Loucy (cell line): ENCODE measurements at regions not wholly inside any gene's neighbourhood (a gene's known extent, or its start where the extent isn't known, plus 50 kb on each side); places are given as distances from the start of the nearest gene placed in this dataset.

Source experiments
- H2AFZ ChIP-seq: fragments of 200-600 bp; sonication (generic); 2 replicates; pipeline ENCODE4 v1.6.0; 2016; ENCODE audit warnings: antibody characterized with exemption, mild to moderate bottlenecking, low read length, moderate library complexity
- H3F3A ChIP-seq: fragments of 200-600 bp; 2 replicates; pipeline ENCODE4 v1.6.0; 2016; ENCODE audit warnings: antibody characterized with exemption, low read depth, mild to moderate bottlenecking
- H3K27me3 ChIP-seq: fragments of 200-600 bp; sonication (generic); 2 replicates; pipeline ENCODE4 v1.6.1; 2014; ENCODE audit warnings: low read length, mild to moderate bottlenecking; ENCODE audit not compliant: insufficient read depth, poor library complexity, severe bottlenecking
- H3K36me3 ChIP-seq: fragments of 200-600 bp; sonication (generic); 2 replicates; pipeline ENCODE4 v1.6.1; 2016; ENCODE audit warnings: low read length; ENCODE audit not compliant: insufficient read depth
- H3K4me1 ChIP-seq: fragments of 200-600 bp; sonication (generic); 2 replicates; pipeline ENCODE4 v1.5.1; 2014; ENCODE audit warnings: low read length, mild to moderate bottlenecking; ENCODE audit not compliant: insufficient read depth, poor library complexity, severe bottlenecking
- H3K4me2 ChIP-seq: fragments of 200-600 bp; sonication (generic); 2 replicates; pipeline ENCODE4 v1.6.0; 2014; ENCODE audit warnings: antibody characterized with exemption, low read length, low read depth, mild to moderate bottlenecking; ENCODE audit not compliant: poor library complexity, severe bottlenecking
- H3K4me3 ChIP-seq: fragments of 200-600 bp; sonication (generic); 2 replicates; pipeline ENCODE4 v1.5.1; 2014; ENCODE audit warnings: low read length, mild to moderate bottlenecking, mixed read lengths; ENCODE audit not compliant: poor library complexity, severe bottlenecking
- H3K79me2 ChIP-seq: fragments of 200-600 bp; sonication (generic); 2 replicates; pipeline ENCODE4 v1.6.1; 2014; ENCODE audit warnings: low read length; ENCODE audit not compliant: insufficient read depth
- H3K9ac ChIP-seq: fragments of 200-600 bp; sonication (generic); 2 replicates; pipeline ENCODE4 v1.6.0; 2014; ENCODE audit warnings: mild to moderate bottlenecking, low read depth, low read length, moderate library complexity; ENCODE audit not compliant: poor library complexity, severe bottlenecking
- H3K9me2 ChIP-seq: fragments of 200-600 bp; sonication (generic); replicated peaks from 2 replicates; pipeline ENCODE4 v1.6.1; 2016; ENCODE audit warnings: low read depth, low read length, mixed read lengths
- H3K9me3 ChIP-seq: fragments of 200-600 bp; sonication (generic); 2 replicates; pipeline ENCODE4 v1.6.1; 2014; ENCODE audit warnings: mild to moderate bottlenecking, antibody characterized with exemption, low read length, low read depth; ENCODE audit not compliant: insufficient read depth
- H4K20me1 ChIP-seq: fragments of 200-600 bp; sonication (generic); 2 replicates; pipeline ENCODE4 v1.6.0; 2014; ENCODE audit warnings: antibody characterized with exemption, low read length, mild to moderate bottlenecking; ENCODE audit not compliant: insufficient read depth, poor library complexity, severe bottlenecking
- CTCF ChIP-seq: fragments of 200-600 bp; sonication (generic); conservative IDR thresholded peaks from 2 replicates; pipeline ENCODE4 v1.5.1; 2014; ENCODE audit warnings: mild to moderate bottlenecking, antibody characterized with exemption, low read length
- EZH2phosphoT487 ChIP-seq: fragments of 200-600 bp; IDR thresholded peaks from 2 replicates; pipeline ENCODE4 v1.6.1; 2018; ENCODE audit warnings: antibody characterized with exemption, mild to moderate bottlenecking, moderate library complexity, borderline replicate concordance

- Histone ChIP-seq H3K79me2 (no peaks in the 10 kb centered on the region), H3K27me3 (no peaks in the 10 kb centered on the region), H3K36me3 (no peaks in the 10 kb centered on the region), H3K4me3 (no peak overlapping the region), H3K9me3 (no peaks in the 10 kb centered on the region), H2AFZ (no peak overlapping the region), H4K20me1 (no peaks in the 10 kb centered on the region), H3K4me1 (no peaks in the 10 kb centered on the region), H3F3A (no peaks in the 10 kb centered on the region), H3K9ac (no peak overlapping the region), H3K9me2 (no peaks in the 10 kb centered on the region), H3K4me2 (no peak overlapping the region)
- TF ChIP-seq EZH2phosphoT487 (no peak), CTCF (no peak)
These were observed 242.7 kb upstream of the NCAM1 start for GRCh38 chr11:112718483-112718882.

- H3K4me2 ChIP-seq = no peak overlapping the region
These were observed 241.3 kb upstream of the NCAM1 start for GRCh38 chr11:112719736-112720525.

DNA sequence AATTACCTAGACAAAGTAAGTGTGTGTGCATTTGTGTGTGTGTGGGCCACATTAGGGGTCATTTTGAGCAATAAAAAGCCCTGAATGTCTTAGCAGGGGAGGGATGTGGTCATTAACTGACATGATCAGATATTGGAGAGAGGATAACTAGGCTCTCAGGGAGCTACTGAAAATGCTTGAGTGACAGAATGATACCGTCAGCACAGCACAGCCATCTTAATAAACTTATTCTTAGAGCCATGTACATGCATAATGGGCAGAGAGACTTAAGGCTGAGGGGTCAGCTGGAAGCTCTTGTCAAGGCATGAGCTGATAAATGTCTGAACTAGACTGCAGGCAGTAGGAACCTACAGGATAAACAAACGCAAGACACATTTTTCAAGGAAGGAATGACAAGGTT is 239.1 kb upstream of the NCAM1 start:
- Histone ChIP-seq H3K4me2 (no peak overlapping the region), H3K4me1 (no peaks in the 10 kb centered on the region), H4K20me1 (no peaks in the 10 kb centered on the region), H3K36me3 (no peaks in the 10 kb centered on the region), H3K79me2 (no peaks in the 10 kb centered on the region), H2AFZ (no peak overlapping the region), H3K9me2 (no peaks in the 10 kb centered on the region), H3K9ac (no peak overlapping the region), H3K9me3 (0 out of 2 replicates have a peak, but pooled peaks cover 2% of the 10 kb centered on the region), H3K27me3 (no peaks in the 10 kb centered on the region), H3F3A (no peaks in the 10 kb centered on the region), H3K4me3 (no peak overlapping the region)
- TF ChIP-seq EZH2phosphoT487 (no peak), CTCF (no peak)

More at GRCh38 chr11:112719736-112720525, 241.3 kb upstream of the NCAM1 start:
- H3K27me3 ChIP-seq = no peaks in the 10 kb centered on the region
- TF ChIP-seq EZH2phosphoT487 (no peak), CTCF (no peak)
- H3K9me2 ChIP-seq = no peaks in the 10 kb centered on the region
- no peaks in the 10 kb centered on the region for H3F3A ChIP-seq
- no peaks in the 10 kb centered on the region for H3K9me3 ChIP-seq
- H2AFZ ChIP-seq = no peak overlapping the region
- H3K4me1 ChIP-seq = no peaks in the 10 kb centered on the region
- no peaks in the 10 kb centered on the region for H4K20me1 ChIP-seq
- H3K4me3 ChIP-seq = no peak overlapping the region
- H3K79me2 ChIP-seq = no peaks in the 10 kb centered on the region
- H3K9ac ChIP-seq = no peak overlapping the region
- H3K36me3 ChIP-seq = no peaks in the 10 kb centered on the region
